GM21528 (cell line): ENCODE measurements at regions not wholly inside any gene's neighbourhood (a gene's known extent, or its start where the extent isn't known, plus 50 kb on each side); places are given as distances from the start of the nearest gene placed in this dataset.

Source experiments
- ATAC-seq: cut with Tn5 transposase; IDR thresholded peaks from one replicate; pipeline ENCODE4 v1.9.1; 2021; ENCODE audit warnings: mild to moderate bottlenecking, moderate library complexity; ENCODE audit not compliant: unreplicated experiment, low FRiP score

GRCh38 chr10:117698809-117699208 lies 156.3 kb downstream of the EMX2 start:
- no peak for ATAC-seq

- no peak for ATAC-seq
Observed at GRCh38 chr10:117699436-117700075, 157.0 kb downstream of the EMX2 start.

GRCh38 chr10:117710181-117710798 lies 167.7 kb downstream of the EMX2 start:
- no peak for ATAC-seq

- no peak for ATAC-seq
Observed at GRCh38 chr10:117716889-117717288, 174.3 kb downstream of the EMX2 start.

GRCh38 chr10:117718986-117719920 lies 176.7 kb downstream of the EMX2 start:
- ATAC-seq = no peak

GRCh38 chr10:117720931-117721835 lies 178.6 kb downstream of the EMX2 start:
- ATAC-seq = no peak

- no peak for ATAC-seq
Observed at GRCh38 chr10:117721873-117722272, 179.3 kb downstream of the EMX2 start.

- no peak for ATAC-seq
Observed at GRCh38 chr10:117723343-117723742, 180.8 kb downstream of the EMX2 start.

- ATAC-seq = no peak
Observed at GRCh38 chr10:117725993-117726392, 183.4 kb downstream of the EMX2 start.

GRCh38 chr10:117726596-117727295 lies 184.2 kb downstream of the EMX2 start:
- no peak for ATAC-seq

GRCh38 chr10:117727421-117727820 lies 184.9 kb downstream of the EMX2 start:
- ATAC-seq = no peak

- ATAC-seq = no peak
Observed at GRCh38 chr10:117728087-117728486, 185.5 kb downstream of the EMX2 start.

GRCh38 chr10:117729156-117729555 lies 186.6 kb downstream of the EMX2 start:
- no peak for ATAC-seq

GRCh38 chr10:117731121-117731791 lies 188.7 kb downstream of the EMX2 start:
- no peak for ATAC-seq

- ATAC-seq = no peak
Observed at GRCh38 chr10:117734731-117735405, 192.3 kb downstream of the EMX2 start.

GRCh38 chr10:117736655-117737054 lies 194.1 kb downstream of the EMX2 start:
- ATAC-seq = no peak

- no peak for ATAC-seq
Observed at GRCh38 chr10:117740088-117740487, 197.5 kb downstream of the EMX2 start.

GRCh38 chr10:117740691-117741222 lies 198.2 kb downstream of the EMX2 start:
- no peak for ATAC-seq
